ENCODE measurements at regions not wholly inside any gene's neighbourhood (a gene's known extent, or its start where the extent isn't known, plus 50 kb on each side); places are given as distances from the start of the nearest gene placed in this dataset.

DNA sequence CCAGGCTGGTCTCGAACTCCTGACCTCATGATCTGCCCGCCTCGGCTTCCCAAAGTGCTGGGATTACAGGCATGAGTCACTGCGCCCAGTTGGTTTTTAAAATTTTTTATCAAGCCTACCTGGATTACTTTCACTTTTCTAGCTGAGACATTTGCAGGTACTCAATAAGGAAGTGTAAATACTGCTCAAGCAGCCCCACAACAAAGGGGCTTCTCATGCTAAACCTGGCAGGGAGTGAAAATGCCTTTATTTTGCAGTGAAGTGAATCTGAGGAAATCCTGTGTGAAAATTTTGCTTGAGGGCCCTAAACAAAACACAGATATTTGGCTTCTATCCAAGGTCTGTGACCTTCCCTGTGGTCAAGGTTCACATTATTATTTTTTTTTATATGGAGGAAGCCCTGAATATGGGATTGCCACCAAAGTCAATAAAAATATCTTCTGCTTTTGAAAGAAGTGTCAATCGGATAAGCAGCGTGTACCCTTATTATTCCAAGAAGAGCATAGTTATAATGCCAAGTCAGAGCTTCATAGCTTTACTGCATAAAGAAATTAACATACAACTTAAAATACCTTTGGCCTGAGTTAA lies 481.0 kb downstream of the SH2D1A start:
- WGBS, 10 experiments, result 25 to 100% (median 67%) methylated on average over 1 to 2 of the region's 6 CpGs; no CpG with 5 or more reads in 5 of the 10 experiments
- H3K4me3 ChIP-seq, result no peak overlapping the region

DNA sequence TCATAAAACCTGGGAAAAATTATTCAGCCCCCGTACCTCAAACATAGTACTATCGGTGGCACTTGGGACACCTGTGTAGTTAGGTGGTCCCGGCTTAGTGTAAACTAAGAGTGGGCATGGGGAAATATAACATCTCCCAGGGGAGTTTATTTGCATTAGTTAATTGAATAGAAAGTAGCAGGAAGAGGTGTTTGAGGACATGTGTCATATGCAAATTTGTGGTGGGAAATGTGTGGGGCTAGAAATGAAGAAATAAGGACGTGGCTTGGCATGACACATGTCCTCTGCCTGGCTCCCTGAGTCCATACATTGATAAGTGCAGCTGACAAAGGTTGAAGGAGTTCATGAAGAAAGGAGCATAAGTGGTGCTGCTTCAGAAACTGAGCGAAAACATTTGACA lies 483.6 kb downstream of the SH2D1A start:
- ATAC-seq (replicated peaks in 6 of 8), result no peak
- Histone ChIP-seq H3K4me3 (no peak overlapping the region), H3K4me1 (replicated peaks in 1 of 2) (no peaks in the 10 kb centered on the region), H3K27ac (no peak overlapping the region)
- 0 to 97% (median 38%) methylated on average over 1 to 5 of the region's 5 CpGs; no CpG with 5 or more reads in 5 of the 10 experiments for WGBS, 10 experiments
- in situ Hi-C loops (cut with MboI; ENCODE audit: low pct_unique_long_range_greater_than_20kb in 2 of 9, low sequenced_read_pairs in 9 of 9, unreplicated experiment in 9 of 9), result no loop called here

More for the DNA sequence above, 481.0 kb downstream of the SH2D1A start:
- in situ Hi-C loops (cut with MboI; ENCODE audit: low pct_unique_long_range_greater_than_20kb in 2 of 9, low sequenced_read_pairs in 9 of 9, unreplicated experiment in 9 of 9), result no loop called here
- Histone ChIP-seq H3K4me1 (replicated peaks in 1 of 2) (no peaks in the 10 kb centered on the region), H3K27ac (no peak overlapping the region)
- no peak for ATAC-seq (replicated peaks in 6 of 8)

DNA sequence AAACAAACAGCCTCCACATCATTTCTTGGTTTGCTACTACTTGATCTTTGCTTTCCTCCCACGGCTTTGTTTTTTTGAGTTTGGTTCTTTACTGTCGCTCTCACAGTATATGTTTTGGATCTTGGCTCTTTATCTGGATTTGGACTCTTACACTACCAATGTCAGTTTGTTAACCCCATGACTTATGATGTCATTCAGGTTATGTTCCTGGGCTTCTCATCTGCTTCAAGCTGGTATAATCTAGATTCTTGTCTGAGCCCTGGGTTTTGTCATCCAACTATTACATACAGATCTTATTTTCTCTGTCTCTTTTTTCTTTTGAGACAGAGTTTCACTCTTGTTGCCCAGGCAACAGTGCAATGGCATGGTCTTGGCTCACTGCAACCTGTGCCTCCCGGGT lies 482.9 kb upstream of the TEX13C start:
- no peak overlapping the region for H3K27ac ChIP-seq
- in situ Hi-C loops (cut with MboI; ENCODE audit: low pct_unique_long_range_greater_than_20kb in 2 of 9, low sequenced_read_pairs in 9 of 9, unreplicated experiment in 9 of 9), result no loop called here
- WGBS, 10 experiments, result 20 to 90% (median 58%) methylated on average over 1 to 3 of the region's 3 CpGs; no CpG with 5 or more reads in 6 of the 10 experiments
- no peak for ATAC-seq (replicated peaks in 6 of 8)
- no peaks in the 10 kb centered on the region for H3K4me1 ChIP-seq (replicated peaks in 1 of 2)
- no peak overlapping the region for H3K4me3 ChIP-seq

- WGBS, 10 experiments, result 100% methylated on average over 1 of the region's 2 CpGs; no CpG with 5 or more reads in 8 of the 10 experiments
- ATAC-seq (replicated peaks in 6 of 8), result no peak
Measured at GRCh38 chrX:124842205-124842604, 477.5 kb upstream of the TEX13C start.

DNA sequence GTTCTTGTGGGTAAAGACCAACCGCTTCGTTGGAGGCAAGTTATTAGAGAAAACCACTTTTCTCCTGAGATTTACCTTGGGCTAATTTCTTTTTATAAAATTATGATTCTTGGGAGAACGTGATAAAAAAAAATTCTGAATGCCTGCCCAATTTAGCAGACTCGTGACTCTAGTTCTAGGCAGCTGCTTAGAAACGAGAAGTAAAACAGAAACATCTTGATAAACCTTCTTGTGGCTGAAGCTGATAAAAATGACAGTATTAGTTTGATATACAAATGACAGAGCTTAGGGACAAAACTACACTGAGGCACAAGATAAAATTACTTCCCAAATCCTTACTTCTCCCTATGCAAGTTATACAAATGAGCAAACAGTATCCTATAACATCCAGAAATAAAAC lies 458.9 kb upstream of the TEX13C start:
- H3K27ac ChIP-seq, result no peak overlapping the region
- H3K4me3 ChIP-seq, result no peak overlapping the region
- H3K4me1 ChIP-seq (replicated peaks in 1 of 2), result no peaks in the 10 kb centered on the region
- in situ Hi-C loops (cut with MboI; ENCODE audit: low pct_unique_long_range_greater_than_20kb in 2 of 9, low sequenced_read_pairs in 9 of 9, unreplicated experiment in 9 of 9), result no loop called here
- WGBS, 10 experiments, result 3 to 85% (median 54%) methylated on average over 4 to 5 of the region's 5 CpGs; no CpG with 5 or more reads in 3 of the 10 experiments
- ATAC-seq (replicated peaks in 6 of 8), result no peak

More at GRCh38 chrX:124842205-124842604, 477.5 kb upstream of the TEX13C start:
- no peak overlapping the region for H3K4me3 ChIP-seq
- no peaks in the 10 kb centered on the region for H3K4me1 ChIP-seq (replicated peaks in 1 of 2)
- H3K27ac ChIP-seq, result no peak overlapping the region
- in situ Hi-C loops (cut with MboI; ENCODE audit: low pct_unique_long_range_greater_than_20kb in 2 of 9, low sequenced_read_pairs in 9 of 9, unreplicated experiment in 9 of 9), result no loop called here

GRCh38 chrX:124862301-124862700 lies 457.4 kb upstream of the TEX13C start:
- Histone ChIP-seq H3K4me1 (replicated peaks in 1 of 2) (no peaks in the 10 kb centered on the region), H3K4me3 (no peak overlapping the region), H3K27ac (no peak overlapping the region)
- no peak for ATAC-seq (replicated peaks in 6 of 8)
- in situ Hi-C loops (cut with MboI; ENCODE audit: low pct_unique_long_range_greater_than_20kb in 2 of 9, low sequenced_read_pairs in 9 of 9, unreplicated experiment in 9 of 9), result no loop called here
- WGBS, 10 experiments, result 40 to 70% methylated on average over 2 to 3 of the region's 4 CpGs; no CpG with 5 or more reads in 8 of the 10 experiments

DNA sequence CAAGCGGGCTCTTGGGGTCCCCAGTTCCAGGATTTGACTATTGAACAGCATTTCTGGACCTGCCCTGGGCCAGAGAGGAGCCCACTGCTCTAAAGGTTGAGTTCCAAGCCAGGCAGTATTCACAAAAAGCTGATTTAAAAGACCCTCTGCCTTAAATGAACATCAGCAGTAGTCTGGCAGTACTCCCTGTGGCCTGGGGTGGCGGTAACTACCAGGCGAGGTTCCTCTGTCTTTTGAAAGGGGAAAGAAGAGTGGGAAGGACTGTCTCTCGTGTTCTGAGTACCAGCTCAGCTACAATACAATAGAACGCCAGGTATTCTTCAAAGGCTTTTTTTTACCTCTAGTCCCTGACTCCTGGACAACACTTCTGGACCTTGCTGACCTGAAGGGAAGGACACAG lies 456.4 kb upstream of the TEX13C start:
- no peaks in the 10 kb centered on the region for H3K4me1 ChIP-seq (replicated peaks in 1 of 2)
- no peak overlapping the region for H3K4me3 ChIP-seq
- ATAC-seq (replicated peaks in 6 of 8), result no peak
- WGBS, 10 experiments, result 30 to 93% (median 45%) methylated on average over 2 to 3 of the region's 5 CpGs; no CpG with 5 or more reads in 7 of the 10 experiments
- H3K27ac ChIP-seq, result no peak overlapping the region
- in situ Hi-C loops (cut with MboI; ENCODE audit: low pct_unique_long_range_greater_than_20kb in 2 of 9, low sequenced_read_pairs in 9 of 9, unreplicated experiment in 9 of 9), result no loop called here

GRCh38 chrX:124887572-124887971 lies 432.1 kb upstream of the TEX13C start:
- in situ Hi-C loops (cut with MboI; ENCODE audit: low pct_unique_long_range_greater_than_20kb in 2 of 9, low sequenced_read_pairs in 9 of 9, unreplicated experiment in 9 of 9), result no loop called here
- H3K27ac ChIP-seq, result no peak overlapping the region

GRCh38 chrX:124895947-124896346 lies 423.7 kb upstream of the TEX13C start:
- no peak for ATAC-seq (replicated peaks in 6 of 8)
- in situ Hi-C loops (cut with MboI; ENCODE audit: low pct_unique_long_range_greater_than_20kb in 2 of 9, low sequenced_read_pairs in 9 of 9, unreplicated experiment in 9 of 9), result no loop called here
- WGBS, 10 experiments, result 14 to 90% (median 67%) methylated on average over 1 to 2 of the region's 4 CpGs; no CpG with 5 or more reads in 7 of the 10 experiments
- H3K4me1 ChIP-seq (replicated peaks in 1 of 2), result no peaks in the 10 kb centered on the region
- no peak overlapping the region for H3K27ac ChIP-seq
- H3K4me3 ChIP-seq, result no peak overlapping the region

More at GRCh38 chrX:124887572-124887971, 432.1 kb upstream of the TEX13C start:
- H3K4me3 ChIP-seq, result no peak overlapping the region
- WGBS, 10 experiments, result no CpG with 5 or more reads among the region's 1 CpG
- ATAC-seq (replicated peaks in 6 of 8), result no peak
- no peaks in the 10 kb centered on the region for H3K4me1 ChIP-seq (replicated peaks in 1 of 2)

DNA sequence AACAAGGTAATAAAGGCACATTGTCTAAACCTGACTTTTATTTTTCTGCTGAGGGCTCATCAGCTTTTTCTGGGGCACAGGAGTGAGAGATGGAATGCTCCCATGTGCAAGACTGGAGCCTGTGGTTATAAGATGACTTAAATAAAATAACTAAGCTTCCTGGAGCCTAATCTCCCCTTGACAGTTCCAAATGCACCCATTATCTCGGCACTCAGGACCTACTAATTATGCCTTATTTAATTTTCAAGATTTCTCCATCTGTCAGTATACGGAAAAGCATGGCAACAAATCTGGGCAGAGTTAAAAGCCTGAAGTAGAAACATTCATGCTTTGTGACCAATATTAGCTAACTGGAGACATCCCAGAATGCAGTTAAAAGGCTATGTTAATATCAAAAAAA lies 416.7 kb upstream of the TEX13C start:
- WGBS, 10 experiments, result 20 to 57% (median 40%) methylated on average over 1 to 2 of the region's 2 CpGs; no CpG with 5 or more reads in 7 of the 10 experiments
- in situ Hi-C loops (cut with MboI; ENCODE audit: low pct_unique_long_range_greater_than_20kb in 2 of 9, low sequenced_read_pairs in 9 of 9, unreplicated experiment in 9 of 9), result no loop called here
- ATAC-seq (replicated peaks in 6 of 8), result no peak
- Histone ChIP-seq H3K27ac (no peak overlapping the region), H3K4me1 (replicated peaks in 1 of 2) (no peaks in the 10 kb centered on the region), H3K4me3 (no peak overlapping the region)

GRCh38 chrX:124910611-124911010 lies 409.1 kb upstream of the TEX13C start:
- in situ Hi-C loops (cut with MboI; ENCODE audit: low pct_unique_long_range_greater_than_20kb in 2 of 9, low sequenced_read_pairs in 9 of 9, unreplicated experiment in 9 of 9), result no loop called here
- 0 to 100% (median 58%) methylated on average over 1 to 4 of the region's 4 CpGs; no CpG with 5 or more reads in 2 of the 10 experiments for WGBS, 10 experiments
- Histone ChIP-seq H3K27ac (no peak overlapping the region), H3K4me1 (replicated peaks in 1 of 2) (no peaks in the 10 kb centered on the region), H3K4me3 (no peak overlapping the region)
- no peak for ATAC-seq (replicated peaks in 6 of 8)

DNA sequence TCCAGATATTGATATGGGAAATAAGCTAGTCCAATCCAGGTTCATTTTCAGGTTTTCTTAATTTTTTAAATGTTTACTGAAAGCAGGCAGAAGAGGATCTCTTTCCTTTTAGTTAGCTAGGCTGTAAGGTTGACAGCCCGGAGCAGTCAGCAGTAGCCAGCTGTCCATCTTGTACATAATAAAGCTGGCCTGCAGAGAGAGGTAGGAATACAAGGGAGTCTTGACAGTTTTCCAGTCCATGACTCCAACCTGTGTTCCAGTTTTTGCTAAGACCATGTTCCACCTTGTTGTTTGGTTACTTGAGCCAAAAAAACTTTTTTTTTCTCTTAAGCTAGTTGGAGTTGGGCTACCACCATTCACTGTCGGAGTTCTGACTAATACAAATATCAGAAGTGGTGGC lies 402.7 kb upstream of the TEX13C start:
- 0 to 80% (median 41%) methylated on average over 1 to 2 of the region's 2 CpGs; no CpG with 5 or more reads in 6 of the 10 experiments for WGBS, 10 experiments
- in situ Hi-C loops (cut with MboI; ENCODE audit: low pct_unique_long_range_greater_than_20kb in 2 of 9, low sequenced_read_pairs in 9 of 9, unreplicated experiment in 9 of 9), result no loop called here
- Histone ChIP-seq H3K4me3 (no peak overlapping the region), H3K27ac (no peak overlapping the region), H3K4me1 (replicated peaks in 1 of 2) (no peaks in the 10 kb centered on the region)
- no peak for ATAC-seq (replicated peaks in 6 of 8)

- Histone ChIP-seq H3K27ac (no peak overlapping the region), H3K4me1 (replicated peaks in 1 of 2) (no peaks in the 10 kb centered on the region), H3K4me3 (no peak overlapping the region)
- no peak for ATAC-seq (replicated peaks in 6 of 8)
- 13 to 100% (median 75%) methylated on average over 1 of the region's 1 CpG; no CpG with 5 or more reads in 4 of the 10 experiments for WGBS, 10 experiments
- in situ Hi-C loops (cut with MboI; ENCODE audit: low pct_unique_long_range_greater_than_20kb in 2 of 9, low sequenced_read_pairs in 9 of 9, unreplicated experiment in 9 of 9), result no loop called here
Measured at GRCh38 chrX:124925681-124926080, 394.0 kb upstream of the TEX13C start.

- no peak overlapping the region for H3K27ac ChIP-seq
- in situ Hi-C loops (cut with MboI; ENCODE audit: low pct_unique_long_range_greater_than_20kb in 2 of 9, low sequenced_read_pairs in 9 of 9, unreplicated experiment in 9 of 9), result no loop called here
Measured at GRCh38 chrX:124931241-124931640, 388.4 kb upstream of the TEX13C start.

More at GRCh38 chrX:124931241-124931640, 388.4 kb upstream of the TEX13C start:
- WGBS, 10 experiments, result 0 to 28% (median 17%) methylated on average over 1 to 2 of the region's 3 CpGs; no CpG with 5 or more reads in 7 of the 10 experiments
- Histone ChIP-seq H3K4me3 (no peak overlapping the region), H3K4me1 (replicated peaks in 1 of 2) (no peaks in the 10 kb centered on the region)
- ATAC-seq (replicated peaks in 6 of 8), result no peak
